Stimulated activated CD4-positive, alpha-beta T cell treated with anti-CD3 and anti-CD28 coated beads, Interleukin-2, amount 100 ng/mL, for 24 hours (primary cell): ENCODE measurements at regions not wholly inside any gene's neighbourhood (a gene's known extent, or its start where the extent isn't known, plus 50 kb on each side); places are given as distances from the start of the nearest gene placed in this dataset.

Experiments used
- DNase-seq, 2 donors: peaks; one replicate each; pipeline ENCODE4 v3.0.0-alpha.2; 2020

GRCh38 chr3:69435274-69436265 is 49.7 kb upstream of the FRMD4B start:
- no peak for DNase-seq
